ENCODE measurements at regions not wholly inside any gene's neighbourhood (a gene's known extent, or its start where the extent isn't known, plus 50 kb on each side); places are given as distances from the start of the nearest gene placed in this dataset.
"Not testable (repeated sequence)": the region's sequence is repeated elsewhere in the genome, so short reads cannot be mapped to it uniquely, and the experiment has no call there.

- DNase-seq: no peak
Measured at GRCh38 chr10:78326372-78326771, 292.7 kb downstream of the RPS24 start.

- no peak for DNase-seq
Measured at GRCh38 chr10:78327778-78328591, 294.3 kb downstream of the RPS24 start.

- DNase-seq: no peak
Measured at GRCh38 chr10:78328592-78329404, 295.1 kb downstream of the RPS24 start.

GRCh38 chr10:78330884-78331283 is 297.2 kb downstream of the RPS24 start:
- DNase-seq: no peak

GRCh38 chr10:78331391-78331922 is 297.8 kb downstream of the RPS24 start:
- DNase-seq: no peak

DNA sequence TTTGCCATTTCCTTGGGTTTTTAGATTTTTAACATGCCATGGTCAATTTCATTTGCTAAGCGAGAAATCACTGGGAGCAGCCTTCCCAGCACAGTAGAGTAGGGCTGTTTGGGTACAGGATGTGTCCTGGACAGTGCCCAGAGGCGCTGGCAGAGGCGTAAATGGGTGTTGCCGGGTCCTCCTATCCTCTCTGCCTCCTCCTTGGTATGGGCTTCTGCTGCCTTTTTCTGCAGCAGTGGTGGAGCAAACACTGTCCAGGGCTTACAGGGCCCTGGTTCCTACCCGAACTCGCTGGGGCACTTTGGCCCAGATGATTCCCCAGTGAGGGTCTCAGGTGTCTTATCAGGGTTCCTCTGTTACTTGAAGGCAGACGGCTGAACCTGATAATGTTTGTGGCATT is 298.3 kb downstream of the RPS24 start:
- DNase-seq: no peak

- no peak for DNase-seq
Measured at GRCh38 chr10:78332657-78333056, 299.0 kb downstream of the RPS24 start.

- no peak for DNase-seq
Measured at GRCh38 chr10:78333362-78334143, 299.9 kb downstream of the RPS24 start.

DNA sequence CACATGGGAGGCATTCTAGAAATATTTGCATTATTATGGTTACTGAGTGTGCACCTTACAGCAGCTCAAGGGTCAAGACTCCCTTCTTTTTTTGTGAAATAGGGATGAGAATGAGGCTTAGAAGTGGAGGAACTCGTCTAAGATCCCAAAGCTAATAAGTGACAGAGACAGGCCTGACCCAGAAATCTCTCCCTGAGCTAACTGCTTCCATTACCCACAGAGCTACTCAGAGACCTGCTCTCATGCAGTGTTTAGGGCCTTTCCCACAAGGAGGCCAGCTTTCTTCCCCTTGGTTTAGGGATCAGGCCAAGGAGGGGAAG is 301.7 kb downstream of the RPS24 start:
- DNase-seq: no peak

DNA sequence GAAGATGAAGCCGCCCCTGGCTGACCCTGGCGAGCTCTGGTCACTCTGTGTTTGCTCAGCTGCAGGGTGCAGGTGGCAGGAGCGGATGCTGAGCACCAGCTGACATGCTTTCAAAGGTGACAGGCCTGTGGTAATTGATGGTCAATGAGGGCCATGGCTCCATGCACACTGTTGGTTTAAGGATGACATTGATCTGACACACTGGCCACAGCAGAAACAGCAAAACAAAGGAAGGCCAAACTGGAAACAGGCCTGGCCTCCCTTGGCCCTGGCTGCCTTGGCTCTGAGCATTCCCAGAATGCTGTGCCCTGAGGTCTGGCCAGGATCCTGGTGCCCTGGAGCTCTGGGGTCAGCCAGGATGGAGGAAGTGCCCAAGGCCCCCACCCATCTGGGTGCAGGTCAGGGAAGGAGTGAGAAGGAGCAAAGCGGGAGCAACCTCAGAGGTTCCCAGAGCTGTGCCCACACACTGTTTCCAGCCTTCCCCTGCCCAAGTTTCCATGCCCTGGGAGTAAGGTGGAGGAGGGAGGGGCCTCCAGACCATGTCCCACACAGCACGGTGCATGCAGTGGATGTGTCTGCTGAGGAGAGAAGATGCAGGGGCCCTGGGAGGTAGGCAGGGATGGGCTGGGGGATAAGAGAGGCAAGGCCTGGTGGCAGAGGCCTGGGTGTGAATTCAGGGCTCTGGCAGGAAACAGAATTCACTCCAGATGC is 302.2 kb downstream of the RPS24 start:
- DNase-seq: no peak

DNA sequence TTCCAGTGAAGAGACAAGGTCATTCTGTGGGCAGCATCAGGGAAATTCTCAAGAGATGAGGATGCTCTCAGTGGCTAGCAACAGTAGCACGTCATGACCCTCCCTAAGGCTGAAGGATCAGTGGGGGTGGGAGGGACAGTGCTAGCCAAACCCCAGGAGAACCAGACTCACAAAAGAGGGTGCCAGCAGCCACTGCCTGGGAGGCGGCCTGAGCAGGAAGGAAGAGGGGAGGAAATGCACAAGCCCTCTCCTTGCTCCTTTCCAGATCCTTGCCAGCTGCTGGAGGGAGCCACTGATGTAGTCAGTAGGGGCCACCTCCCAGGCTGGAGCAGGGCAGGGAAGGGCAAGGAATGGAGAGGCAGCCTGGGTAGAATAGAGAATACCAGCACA is 302.7 kb downstream of the RPS24 start:
- no peak for DNase-seq

DNA sequence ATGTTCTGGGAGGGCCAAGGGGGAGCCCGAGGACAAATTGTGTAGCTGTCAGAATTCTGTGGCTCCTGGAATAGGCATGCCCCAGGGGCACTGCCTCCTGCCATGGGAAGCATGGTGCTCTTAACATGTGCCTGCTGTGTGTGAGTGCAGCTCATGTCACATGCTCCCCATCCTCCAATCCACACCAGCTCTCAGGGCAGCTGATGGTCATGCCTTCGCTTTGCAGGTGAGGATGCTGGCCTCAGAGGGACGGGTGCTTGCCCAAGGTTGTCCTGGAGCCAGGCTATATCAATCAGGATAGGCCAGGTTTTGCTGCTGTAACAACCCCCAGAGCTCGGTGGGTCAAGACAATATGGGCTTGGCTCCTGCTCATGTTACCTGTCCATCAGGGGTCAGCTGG is 303.4 kb downstream of the RPS24 start:
- DNase-seq: no peak

GRCh38 chr10:78337646-78338391 is 304.2 kb downstream of the RPS24 start:
- no peak for DNase-seq

GRCh38 chr10:78338717-78339116 is 305.1 kb downstream of the RPS24 start:
- DNase-seq: no peak

DNA sequence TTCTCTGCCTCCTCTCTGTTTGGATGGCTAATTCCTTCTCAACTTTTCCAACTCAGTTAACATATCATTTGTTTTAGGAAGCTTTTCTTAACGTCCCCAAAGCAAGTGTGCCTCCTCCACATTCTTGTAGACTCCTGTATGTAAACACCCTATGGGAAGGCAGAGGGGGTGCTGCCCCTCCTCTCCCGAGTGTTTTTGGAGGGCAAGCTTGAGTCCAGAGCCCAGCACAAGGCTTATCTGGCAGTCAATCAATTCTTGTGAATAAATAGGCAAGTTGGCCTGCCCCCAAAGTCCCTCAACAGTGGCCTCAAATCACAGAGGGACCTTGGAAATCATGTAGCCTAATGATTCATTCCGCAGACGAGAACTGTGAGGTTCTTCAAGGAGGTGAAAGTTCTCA is 305.6 kb downstream of the RPS24 start:
- no peak for DNase-seq

DNA sequence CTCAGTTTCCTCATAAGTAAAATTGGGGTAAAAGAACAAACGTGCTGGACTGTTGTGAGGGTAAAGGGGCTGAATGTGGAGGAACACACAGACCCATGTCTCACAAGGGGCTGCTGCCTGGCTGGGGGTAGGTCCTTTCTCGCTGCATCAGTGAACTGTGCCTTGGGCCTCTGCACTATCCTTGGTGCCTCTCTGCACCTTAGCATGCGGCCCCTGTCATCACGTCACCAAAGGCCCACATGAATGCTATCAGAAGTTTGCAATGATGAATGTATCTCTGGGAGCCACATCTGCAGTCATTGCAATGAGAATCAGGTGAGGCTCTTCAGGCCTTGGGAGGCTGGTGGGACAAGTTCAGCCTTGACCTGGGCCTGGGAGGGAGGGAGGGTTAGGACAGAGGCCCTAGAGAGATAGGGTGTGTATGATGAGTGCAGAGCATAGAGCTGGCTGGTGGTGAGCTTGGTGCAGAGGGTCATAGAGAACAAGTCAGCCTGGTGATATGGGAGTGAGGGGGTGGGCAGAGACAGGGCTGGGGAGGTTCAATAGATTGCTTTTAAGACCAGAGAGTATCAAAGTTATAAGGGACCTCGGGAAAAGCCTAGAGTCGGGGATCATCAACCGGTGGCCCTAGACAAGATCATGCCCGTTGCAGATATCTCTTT is 308.4 kb downstream of the RPS24 start:
- DNase-seq: no peak

GRCh38 chr10:78342827-78343653 is 309.4 kb downstream of the RPS24 start:
- DNase-seq: no peak

- not testable (repeated sequence) for DNase-seq
Measured at GRCh38 chr10:78344257-78344656, 310.6 kb downstream of the RPS24 start.

GRCh38 chr10:78345515-78345914 is 311.9 kb downstream of the RPS24 start:
- not testable (repeated sequence) for DNase-seq

- no peak for DNase-seq
Measured at GRCh38 chr10:78346721-78347120, 313.1 kb downstream of the RPS24 start.

Data from activated CD8-positive, alpha-beta memory T cell treated with anti-CD3 and anti-CD28 coated beads, Interleukin-2, amount 50 U/mL, for 4 hours (primary cell).